Ovary (tissue), 3 donors: ENCODE measurements at regions not wholly inside any gene's neighbourhood (a gene's known extent, or its start where the extent isn't known, plus 50 kb on each side); places are given as distances from the start of the nearest gene placed in this dataset.

Experiments used
- EP300 ChIP-seq: sonication (generic); formaldehyde crosslinking; IDR thresholded peaks from one replicate; pipeline ENCODE4 v1.6.1; 2017; ENCODE audit warnings: antibody characterized with exemption
- POLR2A ChIP-seq: fragments of 450-650 bp; IDR thresholded peaks from one replicate; pipeline ENCODE4 v1.6.1; 2017; ENCODE audit warnings: antibody characterized with exemption, mild to moderate bottlenecking, moderate library complexity
- TF ChIP-seq, protein P1 (sequence below), 3 donors: fragments of 450-650 bp in 2 of 3; fragments of 200-600 bp in 1 of 3; IDR thresholded peaks; one replicate each; pipeline versions ENCODE4 v1.5.1 to v1.8.0; 2016 to 2022; ENCODE audit warnings: antibody characterized with exemption in 3 of 3, mild to moderate bottlenecking in 1 of 3
- donor health status: DM: no; HTN: no; CAD: no.

DNA sequence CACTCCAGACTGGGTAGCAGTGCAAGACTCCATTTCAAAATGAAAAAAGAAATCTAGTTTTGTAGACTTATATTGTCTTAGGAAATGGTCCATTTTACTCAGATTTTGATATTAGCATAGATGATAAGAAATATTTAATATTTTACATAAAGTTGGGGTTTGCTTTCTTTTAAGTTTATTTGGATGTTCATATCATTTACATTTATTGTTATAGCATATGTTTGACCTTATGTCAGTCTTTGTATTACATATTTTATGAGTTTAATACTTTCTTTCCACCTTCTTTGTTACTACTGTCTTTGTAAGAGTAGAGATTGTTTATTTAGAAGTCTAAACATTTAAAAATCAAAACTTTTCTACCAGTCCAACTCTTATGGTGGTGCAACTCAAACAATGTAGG is 162.7 kb upstream of the OTX2 start:
- TF ChIP-seq EP300, result no peak
- TF ChIP-seq POLR2A, result no peak
- TF ChIP-seq, protein P1, sequence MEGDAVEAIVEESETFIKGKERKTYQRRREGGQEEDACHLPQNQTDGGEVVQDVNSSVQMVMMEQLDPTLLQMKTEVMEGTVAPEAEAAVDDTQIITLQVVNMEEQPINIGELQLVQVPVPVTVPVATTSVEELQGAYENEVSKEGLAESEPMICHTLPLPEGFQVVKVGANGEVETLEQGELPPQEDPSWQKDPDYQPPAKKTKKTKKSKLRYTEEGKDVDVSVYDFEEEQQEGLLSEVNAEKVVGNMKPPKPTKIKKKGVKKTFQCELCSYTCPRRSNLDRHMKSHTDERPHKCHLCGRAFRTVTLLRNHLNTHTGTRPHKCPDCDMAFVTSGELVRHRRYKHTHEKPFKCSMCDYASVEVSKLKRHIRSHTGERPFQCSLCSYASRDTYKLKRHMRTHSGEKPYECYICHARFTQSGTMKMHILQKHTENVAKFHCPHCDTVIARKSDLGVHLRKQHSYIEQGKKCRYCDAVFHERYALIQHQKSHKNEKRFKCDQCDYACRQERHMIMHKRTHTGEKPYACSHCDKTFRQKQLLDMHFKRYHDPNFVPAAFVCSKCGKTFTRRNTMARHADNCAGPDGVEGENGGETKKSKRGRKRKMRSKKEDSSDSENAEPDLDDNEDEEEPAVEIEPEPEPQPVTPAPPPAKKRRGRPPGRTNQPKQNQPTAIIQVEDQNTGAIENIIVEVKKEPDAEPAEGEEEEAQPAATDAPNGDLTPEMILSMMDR (IDR thresholded peaks at IDR 0.05), result no peak
